Tibial nerve (tissue), 3 donors: ENCODE measurements at regions not wholly inside any gene's neighbourhood (a gene's known extent, or its start where the extent isn't known, plus 50 kb on each side); places are given as distances from the start of the nearest gene placed in this dataset.

ENCODE experiments used
- CTCF ChIP-seq, 5 experiments: fragments of 200-600 bp in 3 of 5; fragments of 450-650 bp in 2 of 5; sonication (generic) in 3 of 5; IDR thresholded peaks; one replicate each; pipeline ENCODE4 v1.5.1; 2016 to 2019; ENCODE audit warnings: antibody characterized with exemption in 5 of 5, mild to moderate bottlenecking in 3 of 5, moderate library complexity in 2 of 5
- POLR2A ChIP-seq, 2 donors: fragments of 450-650 bp; IDR thresholded peaks; one replicate each; pipeline ENCODE4 v1.6.1; 2017; ENCODE audit warnings: antibody characterized with exemption in 2 of 2, mild to moderate bottlenecking in 2 of 2, moderate library complexity in 2 of 2

- TF ChIP-seq CTCF (IDR thresholded peaks at IDR 0.05) (no peak), POLR2A (IDR thresholded peaks at IDR 0.05) (no peak)
Measured at GRCh38 chr5:166063261-166063660, 2228.2 kb upstream of the WWC1 start.
